ENCODE measurements at regions not wholly inside any gene's neighbourhood (a gene's known extent, or its start where the extent isn't known, plus 50 kb on each side); places are given as distances from the start of the nearest gene placed in this dataset.

GRCh38 chr2:55759271-55759921, 65.8 kb upstream of the PNPT1 start:
- TF ChIP-seq TRIM28 (IDR thresholded peaks at IDR 0.05; ENCODE audit: borderline replicate concordance, low read length) = no peak
- TF ChIP-seq ZBTB7A (tag by site-specific recombination; IDR thresholded peaks at IDR 0.05; ENCODE audit: low read depth) = no peak
- TF ChIP-seq ZNF792 (tag by site-specific recombination; IDR thresholded peaks at IDR 0.05) = no peak
- no peak for TF ChIP-seq ZNF266 (tag by site-specific recombination; IDR thresholded peaks at IDR 0.05; ENCODE audit: low read depth)
- TF ChIP-seq ZEB2 (tag by site-specific recombination; IDR thresholded peaks at IDR 0.05) = no peak
- no peak for TF ChIP-seq ZNF692 (tag by site-specific recombination; IDR thresholded peaks at IDR 0.05)
- TF ChIP-seq CTCF (tag by site-specific recombination; IDR thresholded peaks at IDR 0.05) = no peak
- no peak for TF ChIP-seq ZNF24 (tag by site-specific recombination; IDR thresholded peaks at IDR 0.05)

All from HEK293 (cell line).